Gastroesophageal sphincter (tissue), 4 donors: ENCODE measurements at regions not wholly inside any gene's neighbourhood (a gene's known extent, or its start where the extent isn't known, plus 50 kb on each side); places are given as distances from the start of the nearest gene placed in this dataset.
A peak's percentile ranks its signal among the peaks of the same experiment; 100 is the strongest.

Experiments
- ATAC-seq: fragments of 150-250 bp; one replicate; pipeline ENCODE4 v1.9.1; 2016; ENCODE audit warnings: mild to moderate bottlenecking, moderate library complexity
- H3K27ac ChIP-seq, 4 donors: fragments of 200-600 bp; sonication (generic) in 3 of 4; 1 replicate in 3 of 4; 2 replicates in 1 of 4; pipeline ENCODE4 v1.5.1; 2016 to 2019
- H3K27me3 ChIP-seq: fragments of 200-600 bp; sonication (generic); one replicate; pipeline ENCODE4 v1.5.1; 2019
- H3K36me3 ChIP-seq, 2 donors: fragments of 200-600 bp; sonication (generic); one replicate each; pipeline ENCODE4 v1.5.1; 2019; ENCODE audit warnings: control low read depth in 1 of 2
- H3K4me1 ChIP-seq, 3 donors: fragments of 200-600 bp; sonication (generic); 1 replicate in 2 of 3; 2 replicates in 1 of 3; pipeline ENCODE4 v1.5.1; 2016 to 2019; ENCODE audit warnings: control low read depth in 2 of 3
- H3K4me3 ChIP-seq, 2 donors: fragments of 200-600 bp; sonication (generic); one replicate each; pipeline ENCODE4 v1.5.1; 2019; ENCODE audit warnings: mild to moderate bottlenecking in 1 of 2, moderate library complexity in 1 of 2
- H3K9me3 ChIP-seq, 3 donors: fragments of 200-600 bp; sonication (generic); one replicate each; pipeline ENCODE4 v1.5.1; 2017 to 2019; ENCODE audit warnings: control low read depth in 2 of 3
- CTCF ChIP-seq, 4 experiments: fragments of 200-600 bp in 2 of 4; fragments of 450-650 bp in 2 of 4; sonication (generic) in 1 of 4; IDR thresholded peaks; one replicate each; pipeline ENCODE4 v1.5.1; 2017 to 2019; ENCODE audit warnings: antibody characterized with exemption in 4 of 4, mild to moderate bottlenecking in 2 of 4, moderate library complexity in 2 of 4
- EP300 ChIP-seq: sonication (generic); formaldehyde crosslinking; IDR thresholded peaks from one replicate; pipeline ENCODE4 v1.6.1; 2017; ENCODE audit warnings: antibody characterized with exemption, mild to moderate bottlenecking
- POLR2A ChIP-seq, 2 donors: fragments of 450-650 bp; IDR thresholded peaks; one replicate each; pipeline ENCODE4 v1.6.1; 2017; ENCODE audit warnings: antibody characterized with exemption in 2 of 2, mild to moderate bottlenecking in 2 of 2, moderate library complexity in 1 of 2
- POLR2AphosphoS5 ChIP-seq: sonication (generic); formaldehyde crosslinking; IDR thresholded peaks from one replicate; pipeline ENCODE4 v1.6.1; 2017; ENCODE audit warnings: antibody characterized with exemption
- whole genome bisulfite sequencing, 2 donors: methylation state at CpG; one replicate each; pipeline ENCODE4 v1.1.5; 2018; ENCODE audit warnings: low coverage in 1 of 2; 5-methylcytosine and 5-hydroxymethylcytosine counted together

GRCh38 chr14:22011253-22011642, 337.6 kb upstream of the OR4E1 start:
- TF ChIP-seq POLR2A (IDR thresholded peaks at IDR 0.05) (no peak), POLR2AphosphoS5 (peak; percentile 47)
- no peaks in the 10 kb centered on the region for H3K36me3 ChIP-seq
- 40 to 90% methylated on average over 1 to 2 of the region's 2 CpGs for WGBS, 2 donors
- no peaks in the 10 kb centered on the region for H3K27me3 ChIP-seq
- H3K27ac ChIP-seq: peak overlapping the region in 3 of 4 donors; percentile 45 to 68 (median 66)
- ATAC-seq: peak; percentile 84
- no peaks in the 10 kb centered on the region for H3K9me3 ChIP-seq
- H3K4me1 ChIP-seq: no peaks in the 10 kb centered on the region
- H3K4me3 ChIP-seq: no peak overlapping the region

GRCh38 chr14:22010545-22011252, 337.1 kb upstream of the OR4E1 start:
- Histone ChIP-seq H3K4me1 (no peaks in the 10 kb centered on the region), H3K27me3 (no peaks in the 10 kb centered on the region), H3K9me3 (no peaks in the 10 kb centered on the region), H3K4me3 (no peak overlapping the region), H3K36me3 (no peaks in the 10 kb centered on the region), H3K27ac (peak overlapping the region in 3 of 4 donors; percentile 45 to 68 (median 66))
- 50% methylated on average over 1 of the region's 2 CpGs for WGBS, 2 donors
- no peak for TF ChIP-seq CTCF (IDR thresholded peaks at IDR 0.05)
- TF ChIP-seq POLR2A (IDR thresholded peaks at IDR 0.05): no peak
- TF ChIP-seq POLR2AphosphoS5: peak; percentile 21
- peak; percentile 80 for ATAC-seq

GRCh38 chr14:22008766-22009165, 335.1 kb upstream of the OR4E1 start:
- no peaks in the 10 kb centered on the region for H3K27me3 ChIP-seq
- no peak for ATAC-seq
- 14 to 50% methylated on average over 1 of the region's 1 CpG for WGBS, 2 donors
- TF ChIP-seq POLR2A (IDR thresholded peaks at IDR 0.05) (no peak), POLR2AphosphoS5 (no peak), CTCF (IDR thresholded peaks at IDR 0.05) (no peak), EP300 (no peak)
- no peaks in the 10 kb centered on the region for H3K36me3 ChIP-seq
- H3K4me1 ChIP-seq: no peaks in the 10 kb centered on the region
- H3K27ac ChIP-seq: peak overlapping the region in 1 of 4 donors; percentile 68
- H3K4me3 ChIP-seq: no peak overlapping the region
- no peaks in the 10 kb centered on the region for H3K9me3 ChIP-seq

- no peaks in the 10 kb centered on the region for H3K27me3 ChIP-seq
- H3K4me1 ChIP-seq: no peaks in the 10 kb centered on the region
- no peak overlapping the region for H3K27ac ChIP-seq
- TF ChIP-seq POLR2A (IDR thresholded peaks at IDR 0.05): no peak
- no peak for TF ChIP-seq EP300
- TF ChIP-seq CTCF (IDR thresholded peaks at IDR 0.05): no peak
- TF ChIP-seq POLR2AphosphoS5: no peak
- no peak overlapping the region for H3K4me3 ChIP-seq
- no peaks in the 10 kb centered on the region for H3K36me3 ChIP-seq
- WGBS, 2 donors: 91 to 100% methylated on average over 5 to 6 of the region's 6 CpGs
- ATAC-seq: no peak
- H3K9me3 ChIP-seq: no peaks in the 10 kb centered on the region
Measured at GRCh38 chr14:22007784-22008412, 334.3 kb upstream of the OR4E1 start.

- no peak for TF ChIP-seq POLR2A (IDR thresholded peaks at IDR 0.05)
- 90 to 94% methylated on average over 3 of the region's 3 CpGs for WGBS, 2 donors
- H3K4me1 ChIP-seq: no peaks in the 10 kb centered on the region
- H3K9me3 ChIP-seq: no peaks in the 10 kb centered on the region
- H3K27me3 ChIP-seq: no peaks in the 10 kb centered on the region
- no peak overlapping the region for H3K27ac ChIP-seq
- H3K4me3 ChIP-seq: no peak overlapping the region
- H3K36me3 ChIP-seq: no peaks in the 10 kb centered on the region
- no peak for ATAC-seq
Measured at GRCh38 chr14:22007363-22007762, 333.7 kb upstream of the OR4E1 start.

- Histone ChIP-seq H3K27me3 (no peaks in the 10 kb centered on the region), H3K4me3 (no peak overlapping the region), H3K27ac (no peak overlapping the region), H3K36me3 (no peaks in the 10 kb centered on the region), H3K4me1 (no peaks in the 10 kb centered on the region), H3K9me3 (no peaks in the 10 kb centered on the region)
- ATAC-seq: no peak
- WGBS, 2 donors: 70 to 76% methylated on average over 7 to 8 of the region's 9 CpGs
- TF ChIP-seq EP300 (no peak), POLR2A (IDR thresholded peaks at IDR 0.05) (no peak), CTCF (IDR thresholded peaks at IDR 0.05) (no peak), POLR2AphosphoS5 (no peak)
Measured at GRCh38 chr14:22003461-22003860, 329.8 kb upstream of the OR4E1 start.
